GM23248 (cell line): ENCODE measurements at regions not wholly inside any gene's neighbourhood (a gene's known extent, or its start where the extent isn't known, plus 50 kb on each side); places are given as distances from the start of the nearest gene placed in this dataset.
A peak's percentile ranks its signal among the peaks of the same experiment; 100 is the strongest.

Source experiments
- DNase-seq: peaks from one replicate; pipeline ENCODE4 v3.0.0-alpha.2; 2015
- H2AFZ ChIP-seq: fragments of 200-600 bp; sonication (generic); 2 replicates; pipeline ENCODE4 v1.6.1; 2016; ENCODE audit warnings: antibody characterized with exemption
- H3F3A ChIP-seq: fragments of 200-600 bp; sonication (generic); 2 replicates; pipeline ENCODE4 v1.6.1; 2016; ENCODE audit warnings: mild to moderate bottlenecking, antibody characterized with exemption, mixed run types; ENCODE audit not compliant: insufficient read depth
- H3K27ac ChIP-seq: fragments of 200-600 bp; sonication (generic); 2 replicates; pipeline ENCODE4 v1.5.1; 2016; ENCODE audit warnings: mild to moderate bottlenecking
- H3K27me3 ChIP-seq: fragments of 200-600 bp; sonication (generic); replicated peaks from 2 replicates; pipeline ENCODE4 v1.6.1; 2016; ENCODE audit warnings: mild to moderate bottlenecking; ENCODE audit not compliant: insufficient read depth
- H3K36me3 ChIP-seq: fragments of 200-600 bp; sonication (generic); 2 replicates; pipeline ENCODE4 v1.6.1; 2016; ENCODE audit warnings: low read depth, mild to moderate bottlenecking
- H3K4me1 ChIP-seq: fragments of 200-600 bp; sonication (generic); 2 replicates; pipeline ENCODE4 v1.6.1; 2016; ENCODE audit warnings: mild to moderate bottlenecking; ENCODE audit not compliant: insufficient read depth
- H3K4me2 ChIP-seq: fragments of 200-600 bp; sonication (generic); one replicate; pipeline ENCODE4 v1.6.1; 2016; ENCODE audit warnings: mild to moderate bottlenecking; ENCODE audit not compliant: unreplicated experiment
- H3K4me3 ChIP-seq: fragments of 200-600 bp; sonication (generic); 2 replicates; pipeline ENCODE4 v1.5.1; 2016; ENCODE audit warnings: mild to moderate bottlenecking
- H3K79me2 ChIP-seq: fragments of 200-600 bp; sonication (generic); 2 replicates; pipeline ENCODE4 v1.6.1; 2016; ENCODE audit warnings: mild to moderate bottlenecking; ENCODE audit not compliant: insufficient read depth
- H3K9ac ChIP-seq: fragments of 200-600 bp; sonication (generic); 2 replicates; pipeline ENCODE4 v1.6.1; 2016; ENCODE audit warnings: mild to moderate bottlenecking
- H3K9me2 ChIP-seq: fragments of 200-600 bp; sonication (generic); 2 replicates; pipeline ENCODE4 v1.6.1; 2016; ENCODE audit warnings: mixed run types, mild to moderate bottlenecking, moderate library complexity; ENCODE audit not compliant: insufficient read depth
- H3K9me3 ChIP-seq: fragments of 200-600 bp; sonication (generic); one replicate; pipeline ENCODE4 v1.6.1; 2017; ENCODE audit warnings: low read depth
- H4K20me1 ChIP-seq: fragments of 200-600 bp; sonication (generic); 2 replicates; pipeline ENCODE4 v1.6.0; 2016; ENCODE audit not compliant: insufficient read depth
- EZH2 ChIP-seq: fragments of 200-600 bp; sonication (generic); IDR thresholded peaks from 2 replicates; pipeline ENCODE4 v1.6.1; 2018; ENCODE audit warnings: antibody characterized with exemption, mild to moderate bottlenecking; ENCODE audit not compliant: insufficient read depth, poor library complexity, severe bottlenecking
- EZH2phosphoT487 ChIP-seq: fragments of 200-600 bp; sonication (generic); IDR thresholded peaks from 2 replicates; pipeline ENCODE4 v1.6.1; 2018; ENCODE audit warnings: antibody characterized with exemption, moderate library complexity, mild to moderate bottlenecking, low read depth; ENCODE audit not compliant: insufficient read depth
- WGBS, 2 experiments: methylation state at CpG; one replicate each; pipeline ENCODE4 v1.1.6; 2015 to 2017; ENCODE audit warnings: low lambda C conversion rate in 2 of 2, low coverage in 1 of 2; ENCODE audit errors: missing lambda C conversion rate in 2 of 2; 5-methylcytosine and 5-hydroxymethylcytosine counted together
- in situ Hi-C: fragments of 300-500 bp; cut with MboI; formaldehyde crosslinking; loops from 2 replicates; pipeline ENCODE4 v1.15.0; 2020

GRCh38 chr4:24130637-24131036, 240.8 kb upstream of the PPARGC1A start:
- 0 out of 2 replicates have a peak, but pooled peaks cover 8% of the 10 kb centered on the region for H3K4me1 ChIP-seq
- no peak overlapping the region for H3K9ac ChIP-seq
- no peaks in the 10 kb centered on the region for H3K9me2 ChIP-seq
- in situ Hi-C loops = no loop called here
- TF ChIP-seq EZH2 (no peak), EZH2phosphoT487 (no peak)
- no peak overlapping the region for H3K4me3 ChIP-seq
- WGBS, 2 experiments = 69 to 76% methylated on average over 3 of the region's 3 CpGs
- H3F3A ChIP-seq = no peaks in the 10 kb centered on the region
- no peaks in the 10 kb centered on the region; the same call in none of the 2 replicates for H3K27me3 ChIP-seq
- no peaks in the 10 kb centered on the region for H3K36me3 ChIP-seq
- H3K4me2 ChIP-seq = no peak overlapping the region
- no peak for DNase-seq
- no peak overlapping the region for H3K27ac ChIP-seq
- no peaks in the 10 kb centered on the region for H3K79me2 ChIP-seq
- no peaks in the 10 kb centered on the region for H4K20me1 ChIP-seq
- no peak overlapping the region for H2AFZ ChIP-seq
- H3K9me3 ChIP-seq = no peaks in the 10 kb centered on the region

- in situ Hi-C loops = no loop called here
- no peak overlapping the region for H3K4me2 ChIP-seq
- no peaks in the 10 kb centered on the region for H3K36me3 ChIP-seq
- H4K20me1 ChIP-seq = no peaks in the 10 kb centered on the region
- no peak overlapping the region for H3K27ac ChIP-seq
- H3K9me3 ChIP-seq = no peaks in the 10 kb centered on the region
- no peak overlapping the region for H3K4me3 ChIP-seq
- 0 out of 2 replicates have a peak, but pooled peaks cover 8% of the 10 kb centered on the region for H3K4me1 ChIP-seq
- WGBS, 2 experiments = 71 to 74% methylated on average over 5 of the region's 5 CpGs
- no peak for DNase-seq
- H3K79me2 ChIP-seq = no peaks in the 10 kb centered on the region
- TF ChIP-seq EZH2phosphoT487 (no peak), EZH2 (no peak)
- no peaks in the 10 kb centered on the region for H3F3A ChIP-seq
- H3K9me2 ChIP-seq = no peaks in the 10 kb centered on the region
- no peak overlapping the region for H2AFZ ChIP-seq
- H3K27me3 ChIP-seq = no peaks in the 10 kb centered on the region; the same call in none of the 2 replicates
- H3K9ac ChIP-seq = no peak overlapping the region
These were observed 236.9 kb upstream of the PPARGC1A start for GRCh38 chr4:24126776-24127175.

- H2AFZ ChIP-seq = peak overlapping the region; percentile 53
- no peak overlapping the region for H3K4me2 ChIP-seq
- no peaks in the 10 kb centered on the region; the same call in 1 of the 2 replicates for H3K27me3 ChIP-seq
- H3K4me3 ChIP-seq = no peak overlapping the region
- TF ChIP-seq EZH2phosphoT487 (no peak), EZH2 (no peak)
- in situ Hi-C loops = no loop called here
- no peaks in the 10 kb centered on the region for H3K79me2 ChIP-seq
- H3K4me1 ChIP-seq = 0 out of 2 replicates have a peak, but pooled peaks cover 2% of the 10 kb centered on the region
- H3K9me3 ChIP-seq = no peaks in the 10 kb centered on the region
- no peaks in the 10 kb centered on the region for H3F3A ChIP-seq
- H4K20me1 ChIP-seq = no peaks in the 10 kb centered on the region
- no peak overlapping the region; the same call in 1 of the 2 replicates for H3K27ac ChIP-seq
- no peak overlapping the region for H3K9ac ChIP-seq
- WGBS, 2 experiments = 53 to 55% methylated on average over 15 of the region's 15 CpGs
- H3K9me2 ChIP-seq = no peaks in the 10 kb centered on the region
- no peaks in the 10 kb centered on the region for H3K36me3 ChIP-seq
- peak; percentile 69 for DNase-seq
These were observed 231.7 kb upstream of the PPARGC1A start for GRCh38 chr4:24121395-24122175.

- H3K9ac ChIP-seq = no peak overlapping the region
- no peaks in the 10 kb centered on the region for H3K79me2 ChIP-seq
- 0 out of 2 replicates have a peak, but pooled peaks cover 2% of the 10 kb centered on the region for H3K4me1 ChIP-seq
- WGBS, 2 experiments = 23 to 29% methylated on average over 8 of the region's 8 CpGs
- H3K4me2 ChIP-seq = no peak overlapping the region
- DNase-seq = no peak
- H3K27me3 ChIP-seq = no peaks in the 10 kb centered on the region; the same call in 1 of the 2 replicates
- in situ Hi-C loops = no loop called here
- TF ChIP-seq EZH2phosphoT487 (no peak), EZH2 (no peak)
- no peaks in the 10 kb centered on the region for H3K36me3 ChIP-seq
- no peak overlapping the region for H3K27ac ChIP-seq
- H3F3A ChIP-seq = no peaks in the 10 kb centered on the region
- H3K9me2 ChIP-seq = no peaks in the 10 kb centered on the region
- H3K4me3 ChIP-seq = no peak overlapping the region
- no peaks in the 10 kb centered on the region for H3K9me3 ChIP-seq
- no peaks in the 10 kb centered on the region for H4K20me1 ChIP-seq
- no peak overlapping the region for H2AFZ ChIP-seq
These were observed 228.1 kb upstream of the PPARGC1A start for GRCh38 chr4:24117975-24118374.
